ENCODE measurements at regions not wholly inside any gene's neighbourhood (a gene's known extent, or its start where the extent isn't known, plus 50 kb on each side); places are given as distances from the start of the nearest gene placed in this dataset.

- FAIRE-seq: no peak
These were observed 532.8 kb downstream of the FOXG1 start for GRCh38 chr14:29299372-29299771.

- FAIRE-seq: no peak
These were observed 535.0 kb downstream of the FOXG1 start for GRCh38 chr14:29301571-29301970.

DNA sequence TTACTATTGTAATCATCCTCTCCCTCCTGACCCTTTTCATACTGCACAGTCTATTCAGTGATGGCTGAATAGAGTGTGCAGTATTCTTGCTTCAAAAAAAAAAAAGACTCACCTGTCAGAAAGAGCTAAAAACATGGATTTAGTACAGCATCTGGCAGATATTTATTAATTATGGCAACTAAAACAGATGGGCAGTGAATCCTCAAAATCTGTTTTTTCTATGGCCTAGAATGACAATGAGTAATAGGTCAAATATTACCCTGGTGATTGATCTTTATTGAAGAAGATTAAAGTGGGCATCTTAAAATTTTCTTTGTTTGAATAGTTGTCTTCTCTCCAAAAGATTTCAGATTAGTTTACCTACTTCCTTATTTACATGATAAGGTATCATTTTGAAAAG is 543.6 kb downstream of the FOXG1 start:
- no peak for FAIRE-seq

DNA sequence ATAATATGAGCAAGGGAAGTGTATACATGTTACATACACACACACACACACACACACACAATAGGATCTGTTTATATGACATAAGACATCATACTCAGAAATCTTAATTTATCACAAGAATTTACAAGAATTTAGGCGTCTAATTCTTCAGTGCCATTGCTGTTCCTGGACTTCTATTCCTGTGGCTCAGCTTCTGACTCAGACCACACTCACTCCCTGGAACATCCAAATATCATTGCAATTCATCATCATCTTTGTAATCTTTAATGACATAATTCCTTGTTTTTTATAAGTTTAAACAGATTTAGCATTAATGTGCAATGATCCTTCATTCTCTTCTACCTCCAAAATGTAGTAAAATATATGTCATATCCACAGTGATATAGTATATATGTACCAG is 544.2 kb downstream of the FOXG1 start:
- no peak for FAIRE-seq

GRCh38 chr14:29311983-29312382 is 545.4 kb downstream of the FOXG1 start:
- FAIRE-seq: no peak

- FAIRE-seq: no peak
These were observed 550.3 kb downstream of the FOXG1 start for GRCh38 chr14:29316936-29317335.

DNA sequence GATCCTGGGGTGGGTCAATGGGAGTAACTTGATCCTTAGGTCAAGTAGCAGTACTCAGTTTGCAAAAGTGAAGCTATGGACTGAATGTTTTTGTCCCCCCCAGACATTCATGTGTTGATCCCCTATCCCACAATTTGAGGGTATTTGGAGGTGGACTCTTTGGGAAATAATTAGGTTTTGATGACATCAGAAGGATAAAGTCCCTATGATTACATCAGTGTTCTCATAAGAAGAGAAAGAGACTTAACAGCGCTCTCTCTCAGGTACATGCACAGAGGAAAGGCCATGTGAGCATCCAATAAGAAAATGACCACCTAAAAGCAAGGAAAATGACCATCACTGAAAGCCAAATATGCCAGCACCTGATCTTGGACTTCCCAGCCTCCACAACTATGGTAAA is 550.8 kb downstream of the FOXG1 start:
- no peak for FAIRE-seq

DNA sequence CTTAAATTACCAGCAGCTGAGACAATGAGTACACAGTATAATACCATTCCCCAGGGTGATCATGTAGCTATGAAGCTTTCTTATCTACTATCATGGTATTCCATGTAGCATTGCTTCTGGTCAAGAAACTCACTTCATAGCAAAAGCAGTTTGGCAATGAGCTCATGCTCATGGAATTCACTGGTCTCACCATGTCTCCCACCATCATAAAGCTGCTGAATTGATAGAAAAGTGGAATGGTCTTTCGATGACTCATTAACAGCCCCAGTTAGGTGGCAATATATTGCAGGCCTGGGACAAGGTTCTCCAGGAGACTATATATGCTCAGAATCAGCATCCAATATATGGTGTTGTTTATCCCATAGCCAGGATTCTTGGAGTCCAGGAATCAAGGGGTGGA is 553.7 kb downstream of the FOXG1 start:
- FAIRE-seq: no peak

DNA sequence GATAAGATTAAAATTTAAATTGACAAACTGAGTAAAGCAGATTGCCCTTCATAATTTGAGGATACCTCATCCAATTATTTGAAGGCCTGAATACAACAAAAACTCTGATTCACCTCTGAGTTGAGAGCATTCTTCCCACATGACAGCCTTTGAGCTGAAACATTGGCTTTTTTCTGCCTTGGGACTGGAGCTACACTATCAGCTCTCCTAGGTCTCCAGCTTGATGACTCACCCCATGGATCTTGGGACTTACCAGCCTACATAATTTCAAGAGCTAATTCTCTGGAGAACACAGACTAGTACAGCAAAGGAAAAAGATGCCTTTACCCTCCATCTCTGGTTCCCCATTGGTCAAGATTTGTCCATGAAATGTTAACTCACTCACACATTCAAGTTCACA is 555.1 kb downstream of the FOXG1 start:
- no peak for FAIRE-seq

- FAIRE-seq: no peak
These were observed 573.0 kb downstream of the FOXG1 start for GRCh38 chr14:29339494-29340172.

DNA sequence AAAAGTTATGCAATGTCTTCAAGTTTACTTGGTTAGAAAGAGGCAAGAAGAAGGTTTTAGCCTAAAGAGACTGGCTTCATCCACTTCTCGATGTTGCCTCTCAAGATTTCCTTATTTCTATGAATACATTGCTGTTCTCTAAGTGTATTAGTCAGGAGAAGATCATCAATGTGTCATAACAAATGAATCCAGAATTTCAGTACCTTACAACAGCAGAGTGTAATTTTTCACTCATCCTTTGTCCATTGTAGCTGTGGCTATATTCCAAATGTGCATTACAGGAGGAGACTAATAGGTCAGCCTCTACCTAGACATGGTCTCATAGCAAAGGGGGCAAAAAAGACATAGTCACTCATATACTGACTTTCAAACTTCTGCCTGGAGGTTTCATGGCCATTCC is 579.1 kb downstream of the PRKD1 start:
- FAIRE-seq: no peak

DNA sequence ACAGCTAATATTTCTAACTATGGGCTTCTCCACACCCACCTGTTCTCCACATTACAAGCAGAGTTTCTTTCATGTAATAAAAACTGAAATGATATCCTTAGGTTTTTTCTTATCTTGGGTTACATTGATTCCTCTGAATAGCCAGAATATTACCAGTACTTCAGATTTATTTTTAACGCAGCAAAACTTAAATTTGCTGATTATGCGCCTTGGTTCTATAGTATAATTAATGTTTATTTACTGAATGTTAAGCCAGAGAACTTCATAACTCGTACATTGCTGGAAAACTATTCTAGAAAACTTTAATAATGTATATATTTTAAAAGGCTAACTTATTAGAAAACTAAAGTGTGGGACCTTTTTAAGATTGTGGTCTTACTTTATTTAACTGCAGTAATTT is 577.2 kb downstream of the PRKD1 start:
- no peak for FAIRE-seq

- no peak for FAIRE-seq
These were observed 575.5 kb downstream of the PRKD1 start for GRCh38 chr14:29351996-29352705.

DNA sequence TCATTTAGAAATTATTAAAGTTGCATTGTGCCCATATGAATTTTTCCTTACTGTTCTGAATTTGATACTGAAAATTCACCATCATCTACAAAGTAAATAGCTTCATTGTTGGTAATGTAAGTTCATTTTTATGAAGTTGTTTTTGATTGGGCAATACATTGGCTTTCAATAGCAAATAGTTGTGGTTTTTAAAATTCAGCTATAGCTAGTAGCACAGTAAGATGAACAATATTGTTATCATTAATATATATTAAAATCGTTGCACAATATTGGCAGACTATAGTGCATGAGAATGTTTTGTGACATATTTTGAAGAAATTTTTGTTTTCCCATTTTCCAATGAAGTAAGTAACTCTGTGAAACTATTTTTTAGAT is 575.0 kb downstream of the PRKD1 start:
- FAIRE-seq: no peak

- FAIRE-seq: no peak
These were observed 574.1 kb downstream of the PRKD1 start for GRCh38 chr14:29353513-29353912.

DNA sequence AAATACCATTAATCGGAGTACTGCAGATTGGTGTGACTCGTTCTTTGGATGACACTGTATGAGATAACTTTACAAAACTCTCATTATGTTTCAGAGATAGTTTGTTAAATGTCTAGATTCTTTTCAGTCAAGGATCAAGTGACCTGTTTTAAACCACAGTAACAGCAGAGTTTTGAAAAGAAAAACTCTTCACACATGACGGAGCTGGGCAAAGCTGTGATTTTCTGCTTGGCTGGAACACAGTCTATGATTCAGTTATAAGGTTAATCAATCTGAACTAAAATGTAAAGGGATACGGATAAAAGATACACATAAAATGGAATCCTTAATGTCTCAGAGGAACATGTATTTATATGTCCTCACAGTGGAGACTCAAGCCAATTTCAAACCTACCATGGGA is 573.2 kb downstream of the PRKD1 start:
- FAIRE-seq: no peak

GRCh38 chr14:29355331-29355730 is 572.3 kb downstream of the PRKD1 start:
- FAIRE-seq: no peak

- no peak for FAIRE-seq
These were observed 571.8 kb downstream of the PRKD1 start for GRCh38 chr14:29355846-29356245.

DNA sequence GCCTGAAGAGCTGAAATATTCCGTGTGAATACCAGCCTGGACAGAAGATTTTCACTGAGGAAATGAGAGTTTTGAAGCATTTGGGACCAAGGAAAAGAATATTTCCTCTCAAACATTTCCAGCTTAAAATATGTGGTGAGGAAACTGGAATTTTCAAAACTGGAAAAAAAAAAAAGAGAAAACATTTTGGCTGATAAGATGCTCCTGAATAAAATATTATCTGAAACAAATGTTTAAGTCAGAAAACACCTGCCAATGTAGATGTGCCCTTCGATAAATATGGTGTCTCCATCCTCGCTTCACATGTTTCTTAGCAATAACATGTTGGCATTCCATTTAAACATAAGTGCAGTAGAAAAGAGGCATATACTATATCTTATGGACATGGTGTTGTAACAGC is 567.0 kb downstream of the PRKD1 start:
- FAIRE-seq: no peak

DNA sequence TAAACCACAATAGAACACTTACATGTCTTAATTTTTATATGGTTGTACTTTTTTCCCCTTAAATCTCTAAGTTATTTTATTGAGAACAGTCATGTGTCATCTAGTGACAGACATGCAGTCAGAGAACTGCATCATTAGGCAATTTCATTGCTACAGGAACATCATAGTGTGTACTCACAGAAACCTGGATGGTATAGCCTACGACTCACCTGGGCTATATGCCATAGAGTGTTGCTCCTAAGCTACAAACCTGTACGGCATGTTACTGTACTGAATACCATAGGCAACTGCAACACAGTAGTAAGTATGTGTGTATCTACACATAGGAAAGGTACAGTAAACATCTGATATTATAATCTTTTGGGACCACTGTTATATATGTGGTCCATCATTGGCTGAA is 557.6 kb downstream of the PRKD1 start:
- no peak for FAIRE-seq

GRCh38 chr14:29376237-29376636 is 551.4 kb downstream of the PRKD1 start:
- no peak for FAIRE-seq

- no peak for FAIRE-seq
These were observed 546.8 kb downstream of the PRKD1 start for GRCh38 chr14:29380826-29381225.

DNA sequence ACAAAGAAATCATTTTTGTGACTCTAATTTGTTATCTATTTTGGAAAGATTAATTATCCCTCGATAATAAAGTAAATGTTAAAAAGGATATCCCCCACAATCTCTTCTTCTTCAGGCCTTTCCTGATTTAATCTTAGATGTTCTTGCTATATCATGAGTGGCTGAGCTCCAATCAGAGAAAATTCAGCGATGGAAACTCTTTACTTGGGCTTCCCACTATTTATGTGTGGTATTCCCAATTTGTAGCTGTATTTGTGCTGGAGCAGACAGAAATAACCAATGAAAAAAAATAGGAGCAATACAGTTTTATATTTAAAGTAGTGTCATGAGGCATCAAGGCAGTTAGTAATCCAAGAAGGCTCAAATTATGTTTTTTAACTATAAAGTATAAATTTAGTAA is 539.1 kb downstream of the PRKD1 start:
- FAIRE-seq: no peak

- FAIRE-seq: no peak
These were observed 537.4 kb downstream of the PRKD1 start for GRCh38 chr14:29390081-29390832.
